ENCODE measurements at regions not wholly inside any gene's neighbourhood (a gene's known extent, or its start where the extent isn't known, plus 50 kb on each side); places are given as distances from the start of the nearest gene placed in this dataset.

- no peak for DNase-seq
- H3K27ac ChIP-seq, result no peak overlapping the region
These were observed 230.7 kb downstream of the NDFIP2 start for GRCh38 chr13:79711631-79712030.

GRCh38 chr13:79710376-79710775 lies 229.4 kb downstream of the NDFIP2 start:
- 30% methylated on average over 1 of the region's 1 CpG for WGBS (ENCODE audit: insufficient coverage, low coverage, low lambda C conversion rate, missing lambda C conversion rate)

More at GRCh38 chr13:79711631-79712030, 230.7 kb downstream of the NDFIP2 start:
- intact Hi-C loops (cut with DNase I), result no loop called here
- Histone ChIP-seq H3K27me3 (no peaks in the 10 kb centered on the region), H3K4me3 (no peak overlapping the region), H3K36me3 (no peaks in the 10 kb centered on the region), H3K9me3 (no peaks in the 10 kb centered on the region), H3K4me1 (no peaks in the 10 kb centered on the region)
- no peak for TF ChIP-seq CTCF (IDR thresholded peaks at IDR 0.05)
- TF ChIP-seq POLR2A (IDR thresholded peaks at IDR 0.05), result no peak
- ATAC-seq, result no peak

GRCh38 chr13:79709471-79709870 lies 228.5 kb downstream of the NDFIP2 start:
- intact Hi-C loops (cut with DNase I), result no loop called here
- ATAC-seq (no peak), DNase-seq (no peak)
- Histone ChIP-seq H3K4me3 (no peak overlapping the region), H3K4me1 (no peaks in the 10 kb centered on the region), H3K36me3 (no peaks in the 10 kb centered on the region), H3K27me3 (no peaks in the 10 kb centered on the region), H3K27ac (no peak overlapping the region), H3K9me3 (no peaks in the 10 kb centered on the region)
- WGBS (ENCODE audit: insufficient coverage, low coverage, low lambda C conversion rate, missing lambda C conversion rate), result 62% methylated on average over 2 of the region's 2 CpGs
- TF ChIP-seq CTCF (IDR thresholded peaks at IDR 0.05) (no peak), POLR2A (IDR thresholded peaks at IDR 0.05) (no peak)

More at GRCh38 chr13:79710376-79710775, 229.4 kb downstream of the NDFIP2 start:
- H3K27ac ChIP-seq, result no peak overlapping the region
- intact Hi-C loops (cut with DNase I), result no loop called here
- H3K4me3 ChIP-seq, result no peak overlapping the region
- H3K27me3 ChIP-seq, result no peaks in the 10 kb centered on the region
- no peaks in the 10 kb centered on the region for H3K36me3 ChIP-seq
- TF ChIP-seq CTCF (IDR thresholded peaks at IDR 0.05), result no peak
- no peak for TF ChIP-seq POLR2A (IDR thresholded peaks at IDR 0.05)
- ATAC-seq (no peak), DNase-seq (no peak)
- H3K4me1 ChIP-seq, result no peaks in the 10 kb centered on the region
- no peaks in the 10 kb centered on the region for H3K9me3 ChIP-seq

- 88% methylated on average over 1 of the region's 1 CpG for WGBS (ENCODE audit: insufficient coverage, low coverage, low lambda C conversion rate, missing lambda C conversion rate)
- TF ChIP-seq POLR2A (IDR thresholded peaks at IDR 0.05), result no peak
- no peak for TF ChIP-seq CTCF (IDR thresholded peaks at IDR 0.05)
- ATAC-seq, result no peak
- H3K36me3 ChIP-seq, result no peaks in the 10 kb centered on the region
- H3K4me3 ChIP-seq, result no peak overlapping the region
- H3K9me3 ChIP-seq, result no peaks in the 10 kb centered on the region
- no peaks in the 10 kb centered on the region for H3K4me1 ChIP-seq
- no peak for DNase-seq
- intact Hi-C loops (cut with DNase I), result no loop called here
- H3K27ac ChIP-seq, result no peak overlapping the region
- no peaks in the 10 kb centered on the region for H3K27me3 ChIP-seq
These were observed 222.8 kb downstream of the NDFIP2 start for GRCh38 chr13:79703772-79704171.

GRCh38 chr13:79695754-79696153 lies 214.8 kb downstream of the NDFIP2 start:
- WGBS (ENCODE audit: insufficient coverage, low coverage, low lambda C conversion rate, missing lambda C conversion rate), result 62% methylated on average over 2 of the region's 2 CpGs
- intact Hi-C loops (cut with DNase I), result no loop called here
- ATAC-seq, result no peak

More at GRCh38 chr13:79695754-79696153, 214.8 kb downstream of the NDFIP2 start:
- TF ChIP-seq POLR2A (IDR thresholded peaks at IDR 0.05), result no peak
- TF ChIP-seq CTCF (IDR thresholded peaks at IDR 0.05), result no peak
- no peaks in the 10 kb centered on the region for H3K4me1 ChIP-seq
- no peak for DNase-seq
- H3K4me3 ChIP-seq, result no peak overlapping the region
- H3K36me3 ChIP-seq, result no peaks in the 10 kb centered on the region
- no peaks in the 10 kb centered on the region for H3K9me3 ChIP-seq
- no peaks in the 10 kb centered on the region for H3K27me3 ChIP-seq
- H3K27ac ChIP-seq, result no peak overlapping the region
